GM19438 (cell line): ENCODE measurements at regions not wholly inside any gene's neighbourhood (a gene's known extent, or its start where the extent isn't known, plus 50 kb on each side); places are given as distances from the start of the nearest gene placed in this dataset.

Experiments used
- ATAC-seq: cut with Tn5 transposase; IDR thresholded peaks from one replicate; pipeline ENCODE4 v1.9.1; 2021; ENCODE audit warnings: low read depth; ENCODE audit not compliant: unreplicated experiment

GRCh38 chr11:29959488-29959887, 57.3 kb downstream of the KCNA4 start:
- no peak for ATAC-seq

- ATAC-seq: no peak
These were observed 59.4 kb downstream of the KCNA4 start for GRCh38 chr11:29957431-29957830.

GRCh38 chr11:29956076-29956556, 60.7 kb downstream of the KCNA4 start:
- no peak for ATAC-seq

- no peak for ATAC-seq
These were observed 73.5 kb downstream of the KCNA4 start for GRCh38 chr11:29943347-29943746.

GRCh38 chr11:29937526-29937925, 79.3 kb downstream of the KCNA4 start:
- no peak for ATAC-seq

- ATAC-seq: no peak
These were observed 82.7 kb downstream of the KCNA4 start for GRCh38 chr11:29934115-29934638.

GRCh38 chr11:29916040-29916439, 100.8 kb downstream of the KCNA4 start:
- ATAC-seq: no peak

GRCh38 chr11:29914203-29914930, 102.5 kb downstream of the KCNA4 start:
- no peak for ATAC-seq

GRCh38 chr11:29913352-29913751, 103.5 kb downstream of the KCNA4 start:
- ATAC-seq: no peak

- no peak for ATAC-seq
These were observed 116.4 kb downstream of the KCNA4 start for GRCh38 chr11:29900382-29900781.

- ATAC-seq: no peak
These were observed 137.3 kb downstream of the KCNA4 start for GRCh38 chr11:29879560-29879959.

GRCh38 chr11:29876192-29876591, 140.6 kb downstream of the KCNA4 start:
- ATAC-seq: no peak

GRCh38 chr11:29847219-29847618, 169.6 kb downstream of the KCNA4 start:
- ATAC-seq: no peak

- no peak for ATAC-seq
These were observed 172.0 kb downstream of the KCNA4 start for GRCh38 chr11:29844701-29845379.

- ATAC-seq: no peak
These were observed 172.8 kb downstream of the KCNA4 start for GRCh38 chr11:29844031-29844430.

GRCh38 chr11:29842061-29842460, 174.8 kb downstream of the KCNA4 start:
- no peak for ATAC-seq

GRCh38 chr11:29826878-29827277, 190.0 kb downstream of the KCNA4 start:
- no peak for ATAC-seq

GRCh38 chr11:29816359-29816758, 200.5 kb downstream of the KCNA4 start:
- ATAC-seq: no peak

- no peak for ATAC-seq
These were observed 207.7 kb downstream of the KCNA4 start for GRCh38 chr11:29809121-29809520.

GRCh38 chr11:29802522-29802921, 214.3 kb downstream of the KCNA4 start:
- ATAC-seq: no peak

GRCh38 chr11:29801561-29801960, 215.3 kb downstream of the KCNA4 start:
- ATAC-seq: no peak

- ATAC-seq: no peak
These were observed 230.7 kb downstream of the KCNA4 start for GRCh38 chr11:29786092-29786491.
